ACHN (cell line): ENCODE measurements at regions not wholly inside any gene's neighbourhood (a gene's known extent, or its start where the extent isn't known, plus 50 kb on each side); places are given as distances from the start of the nearest gene placed in this dataset.

Source experiments
- DNase-seq: peaks from one replicate; pipeline ENCODE4 v3.0.0-alpha.2; 2015
- in situ Hi-C: cut with HindIII; loops from 2 replicates; pipeline ENCODE4 v1.10.0; 2017; ENCODE audit warnings: low sequenced_read_pairs, low pct_ligation_motif_present, low pct_unique_long_range_greater_than_20kb

DNA sequence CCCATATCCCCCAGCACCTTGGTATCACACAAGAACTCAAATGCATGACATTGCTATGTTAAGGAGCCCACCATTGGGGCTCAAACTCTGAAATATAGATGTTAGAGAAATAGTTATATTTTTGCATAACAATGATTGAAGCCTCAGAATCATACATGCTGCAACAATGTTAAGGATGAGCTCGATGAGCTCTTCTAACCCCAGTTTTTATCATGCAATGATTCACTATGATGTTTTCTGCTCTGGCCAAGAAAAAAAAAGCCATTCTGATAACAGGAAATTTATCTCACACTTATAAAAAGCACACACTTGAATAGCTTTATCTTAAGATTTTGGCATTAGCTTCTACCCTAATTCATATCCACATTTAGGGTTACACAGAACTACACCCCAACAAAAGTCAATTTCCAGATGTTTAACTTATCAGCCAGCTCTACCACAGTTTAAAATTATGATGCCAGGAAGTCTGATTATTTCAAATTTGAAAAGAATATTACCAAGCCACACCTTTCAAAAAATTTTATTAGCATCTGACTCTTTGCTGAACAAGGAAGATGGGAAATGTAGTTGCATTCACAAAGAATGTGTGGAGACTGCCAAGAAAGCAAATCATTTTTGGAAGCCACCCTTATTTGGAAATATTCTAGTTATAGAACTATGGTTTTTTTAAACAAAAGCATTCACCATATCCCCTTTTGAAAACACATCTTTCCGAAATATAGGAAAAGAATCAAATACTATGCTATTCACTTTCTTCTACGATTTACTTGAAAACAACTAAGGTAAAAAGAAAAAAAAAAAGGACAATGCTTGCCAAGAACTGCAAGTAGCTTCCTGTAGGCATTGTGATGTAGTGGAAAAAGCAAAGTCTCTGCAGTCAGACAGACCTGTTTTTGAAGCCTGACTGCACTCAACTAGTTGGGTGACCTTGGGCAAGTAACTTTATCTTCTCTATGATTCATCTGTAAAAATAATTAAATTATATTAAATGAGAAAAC lies 100.8 kb upstream of the PLS3 start:
- no peak for DNase-seq
- in situ Hi-C loops: no loop called here

DNA sequence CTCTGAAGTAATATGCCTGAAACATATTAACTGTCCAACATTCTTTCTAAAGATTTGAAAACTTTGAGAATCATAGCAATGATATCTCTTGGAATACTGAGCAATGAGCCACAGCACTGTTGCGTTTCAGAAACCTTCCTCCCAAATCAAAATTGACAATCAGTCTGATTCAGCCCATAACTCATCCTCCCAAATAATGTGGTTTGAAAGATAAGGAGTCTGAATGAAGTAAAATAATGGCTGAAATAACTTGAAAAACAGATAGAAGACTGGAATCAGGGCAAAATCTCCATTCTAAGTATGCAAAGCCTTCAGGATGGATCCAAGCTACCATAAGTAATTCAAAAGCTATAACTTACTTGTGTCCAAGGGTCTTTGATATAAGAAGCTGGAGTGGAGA lies 98.6 kb upstream of the PLS3 start:
- in situ Hi-C loops: no loop called here
- no peak for DNase-seq

GRCh38 chrX:115467961-115468360 lies 93.0 kb upstream of the PLS3 start:
- DNase-seq: no peak
- in situ Hi-C loops: no loop called here

DNA sequence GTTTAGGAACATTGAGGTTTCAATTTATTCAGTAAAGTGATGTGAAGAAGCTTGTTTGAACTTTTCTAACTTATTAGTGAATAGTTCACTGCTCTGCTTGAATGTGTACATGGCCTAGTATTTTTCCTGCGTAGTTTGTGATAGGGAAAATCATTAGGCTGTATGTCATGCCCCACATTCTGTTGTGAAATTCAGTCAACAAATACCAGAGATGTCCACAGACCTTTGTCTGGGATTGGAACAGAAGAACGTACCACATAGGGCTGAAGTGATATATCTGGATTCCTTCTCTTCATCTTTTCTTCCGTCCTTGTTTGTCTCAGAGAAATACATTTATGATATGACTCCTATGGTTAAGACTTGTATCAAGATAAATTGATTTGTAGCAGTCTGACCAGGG lies 88.8 kb upstream of the PLS3 start:
- in situ Hi-C loops: no loop called here
- DNase-seq: no peak

DNA sequence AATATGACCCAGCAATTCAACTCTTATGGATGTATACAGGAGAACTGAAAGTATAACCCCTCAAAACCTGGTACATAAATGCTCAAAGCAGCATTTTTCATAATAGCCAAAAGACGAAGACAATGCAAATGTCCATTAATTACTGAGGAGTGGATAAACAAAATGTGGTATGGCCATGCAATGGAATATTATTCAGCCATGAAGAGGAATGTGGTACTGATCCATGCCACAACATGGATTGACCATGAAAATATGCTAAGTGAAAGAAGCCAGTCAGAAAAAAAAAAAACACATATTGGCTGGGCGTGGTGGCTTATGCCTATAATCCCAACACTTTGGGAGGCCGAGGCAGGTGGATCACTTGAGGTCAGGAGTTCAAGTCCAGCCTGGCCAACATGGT lies 74.5 kb upstream of the PLS3 start:
- no peak for DNase-seq
- in situ Hi-C loops: no loop called here

GRCh38 chrX:115487608-115488007 lies 73.4 kb upstream of the PLS3 start:
- DNase-seq: no peak
- in situ Hi-C loops: no loop called here

DNA sequence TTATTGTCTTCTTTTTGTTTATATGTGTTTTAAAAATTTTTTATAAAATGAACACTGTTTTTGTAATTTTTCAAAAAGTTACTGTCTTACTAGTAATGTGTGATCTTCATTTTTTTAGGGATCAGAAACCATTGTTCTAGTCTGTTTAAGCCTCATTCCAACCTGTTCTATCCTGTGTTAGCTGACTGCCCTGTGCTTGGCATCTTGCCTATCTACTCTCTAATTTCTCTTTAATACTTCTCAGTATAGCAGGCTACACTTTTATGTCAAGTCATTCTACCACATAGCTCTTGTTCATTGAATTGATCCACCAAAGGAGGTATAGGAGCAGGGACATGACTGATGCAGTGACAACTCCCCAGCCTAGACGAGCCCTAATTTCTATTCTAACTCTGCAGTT lies 70.2 kb upstream of the PLS3 start:
- no peak for DNase-seq
- in situ Hi-C loops: no loop called here

GRCh38 chrX:115491766-115492165 lies 69.2 kb upstream of the PLS3 start:
- DNase-seq: no peak
- in situ Hi-C loops: no loop called here

DNA sequence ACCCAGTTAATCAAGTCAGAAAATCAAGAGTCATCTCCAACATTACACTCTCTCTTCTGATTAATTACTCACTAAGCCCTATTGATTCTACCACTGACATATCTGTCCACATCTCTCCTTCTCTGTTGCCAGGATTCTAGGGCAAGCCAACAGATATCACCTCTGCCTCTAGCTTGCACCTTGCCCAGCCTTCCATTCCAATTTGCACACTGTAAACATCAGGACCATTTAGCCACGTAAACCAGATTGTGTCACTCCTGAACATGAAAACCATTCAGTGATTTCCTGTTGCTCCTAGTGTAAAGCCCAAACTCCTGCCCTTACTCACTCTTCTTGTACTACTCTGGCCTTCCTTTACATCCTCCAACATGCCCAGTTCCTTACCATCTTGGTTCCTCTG lies 68.0 kb upstream of the PLS3 start:
- in situ Hi-C loops: no loop called here
- DNase-seq: no peak

DNA sequence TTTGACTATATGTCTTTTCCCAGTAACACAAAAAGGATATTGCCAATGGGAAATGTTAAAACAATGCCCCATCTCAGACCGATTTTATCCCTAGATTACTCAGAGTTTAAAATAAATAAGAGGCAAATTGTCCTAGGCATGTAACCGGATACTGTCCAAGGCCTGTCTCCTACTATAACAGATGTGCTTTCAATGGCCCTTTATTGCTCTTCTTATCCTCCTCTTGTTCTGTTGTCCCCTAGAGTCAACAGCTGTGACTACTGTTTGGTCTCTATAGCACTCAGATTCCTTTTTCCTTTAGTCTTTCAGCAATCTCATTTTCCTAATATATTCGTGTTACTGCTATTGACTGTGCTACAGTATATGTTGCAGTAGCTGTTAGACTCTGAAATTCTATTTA lies 66.8 kb upstream of the PLS3 start:
- in situ Hi-C loops: no loop called here
- no peak for DNase-seq

DNA sequence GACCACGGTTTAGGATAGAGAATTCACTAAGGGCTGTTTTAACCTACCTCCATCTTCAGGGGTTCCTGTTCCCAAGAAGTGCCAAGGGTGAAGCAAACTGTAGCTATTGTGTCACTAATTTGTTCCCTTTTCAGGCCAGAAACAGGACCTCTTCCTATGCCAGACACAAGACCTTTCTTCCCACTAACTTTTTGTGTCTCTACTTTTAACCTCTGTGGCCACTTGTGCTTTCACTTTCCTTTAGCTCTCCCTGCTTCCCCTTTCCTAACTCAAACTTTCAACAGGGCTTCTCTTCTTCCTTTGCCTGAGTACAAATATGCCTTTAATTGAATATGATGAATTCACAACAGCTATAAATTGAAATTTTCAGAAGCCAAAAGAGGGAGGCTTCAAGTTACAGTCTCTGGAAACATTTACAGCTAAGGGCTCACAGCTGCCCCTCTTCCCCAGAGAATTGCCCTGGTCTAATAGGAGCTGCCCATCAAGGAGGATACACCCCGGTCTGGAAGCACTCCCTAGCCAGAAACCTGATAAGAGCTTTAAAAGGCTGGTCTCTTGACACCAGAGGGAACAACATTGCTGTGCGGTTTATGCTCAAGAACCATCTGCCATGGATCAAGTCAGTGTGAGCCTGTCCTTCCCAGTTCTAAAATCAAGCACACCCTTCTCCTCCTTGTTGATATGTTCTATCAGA lies 61.7 kb upstream of the PLS3 start:
- no peak for DNase-seq
- in situ Hi-C loops: no loop called here

- no peak for DNase-seq
- in situ Hi-C loops: no loop called here
Measured at GRCh38 chrX:115503099-115503498, 57.9 kb upstream of the PLS3 start.

DNA sequence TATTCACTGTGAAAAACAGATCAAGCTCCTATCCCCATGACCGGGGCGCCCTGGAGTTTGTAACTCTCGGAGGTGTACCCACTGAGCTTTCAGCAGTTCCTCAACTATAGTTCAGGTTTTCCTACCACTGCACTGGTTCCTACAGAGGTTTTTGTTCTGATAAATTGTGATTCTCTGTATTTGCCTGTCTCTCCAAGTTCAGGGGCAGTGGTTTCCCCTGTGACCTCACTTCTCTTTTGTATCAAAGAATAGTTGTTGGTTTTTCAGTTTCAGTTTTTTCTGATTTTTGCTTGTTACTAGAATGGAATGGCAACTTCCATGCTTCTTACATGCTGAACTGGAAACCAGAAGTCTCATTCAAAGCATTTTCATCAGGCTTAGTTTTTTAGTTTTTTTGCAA lies 56.8 kb upstream of the PLS3 start:
- in situ Hi-C loops: no loop called here
- no peak for DNase-seq
